ENCODE measurements at regions not wholly inside any gene's neighbourhood (a gene's known extent, or its start where the extent isn't known, plus 50 kb on each side); places are given as distances from the start of the nearest gene placed in this dataset.

DNA sequence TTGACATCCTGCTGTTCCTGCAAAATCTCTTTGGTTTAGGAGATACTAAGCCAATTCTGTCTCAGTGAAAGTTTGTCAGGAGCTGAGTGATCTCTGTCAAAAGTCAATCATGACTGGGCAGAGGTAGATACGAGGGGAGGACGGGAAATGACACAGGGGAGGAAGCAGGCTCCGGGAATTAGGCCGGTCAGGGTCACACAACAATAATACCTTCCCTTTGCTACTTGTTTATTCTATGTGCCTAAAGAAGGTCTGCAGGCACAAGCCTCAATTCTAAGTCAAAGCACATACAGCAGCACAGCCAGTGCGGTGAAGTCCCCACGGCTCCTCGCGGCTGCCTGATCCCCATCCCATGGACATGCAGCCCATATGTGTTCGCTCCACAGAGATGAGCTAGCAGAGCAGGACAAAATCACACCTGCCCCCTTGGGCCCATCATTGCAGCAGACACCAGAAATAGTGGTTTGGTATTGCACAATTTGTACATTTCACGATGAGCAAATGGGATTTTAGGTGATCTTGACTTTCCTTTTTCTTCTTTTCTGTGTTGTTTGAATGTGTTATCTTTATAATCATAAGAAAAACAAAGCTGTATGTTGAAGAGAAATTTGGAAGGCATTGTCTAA lies 141.4 kb downstream of the VAPA start:
- Histone ChIP-seq H3K9me2 (ENCODE audit: insufficient read depth) (no peaks in the 10 kb centered on the region), H3K9ac (ENCODE audit: low read length) (no peak overlapping the region), H2AFZ (ENCODE audit: low read depth, low read length, poor library complexity, severe bottlenecking) (no peak overlapping the region), H3K27me3 (ENCODE audit: insufficient read depth, low read length) (no peaks in the 10 kb centered on the region; the same call in 1 of the 2 replicates), H3K4me3 (replicated peaks in 1 of 2; ENCODE audit: low read depth in 1 of 2, low read length in 2 of 2) (no peak overlapping the region), H3K27ac (ENCODE audit: low read depth, low read length) (no peak overlapping the region), H3K36me3 (ENCODE audit: control insufficient read depth in 1 of 2, insufficient read depth in 2 of 2, low read length in 2 of 2) (no peaks in the 10 kb centered on the region), H4K20me1 (ENCODE audit: insufficient read depth) (no peaks in the 10 kb centered on the region), H3K9me3 (ENCODE audit: control insufficient read depth in 1 of 2, insufficient read depth in 1 of 2, low read depth in 1 of 2, low read length in 2 of 2) (no peaks in the 10 kb centered on the region), H3K79me2 (ENCODE audit: insufficient read depth, low read length) (no peaks in the 10 kb centered on the region), H3K4me2 (ENCODE audit: low read length) (no peak overlapping the region), H3K4me1 (ENCODE audit: control insufficient read depth in 1 of 2, insufficient read depth in 2 of 2, low read length in 2 of 2) (peaks cover 4 to 10% of the 10 kb centered on the region in 2 experiments; a peak in 2 of 4 replicates)
- intact Hi-C loops (cut with micrococcal nuclease) = no loop called here
- RAD21 ChIA-PET (ENCODE audit: low non-redundant PET in 1 of 2, low total read pairs in 2 of 2, uncharacterized antibody in 2 of 2, unreplicated experiment in 2 of 2) = no interaction called here
- POLR2A ChIA-PET = no interaction called here
- BruUV-seq (replicated peaks) = no TSS peak
- ATAC-seq (no peak), DNase-seq (ENCODE audit: low read depth, low spot score) (no peak)
- CTCF ChIA-PET = no interaction called here
- no peak for TF ChIP-seq EZH2 (IDR thresholded peaks at IDR 0.05)
- TF ChIP-seq SIN3A (IDR thresholded peaks at IDR 0.05; ENCODE audit: low read depth) = no peak
- TF ChIP-seq EGR1 (IDR thresholded peaks at IDR 0.05; ENCODE audit: low read depth) = no peak
- no peak for TF ChIP-seq ZBTB33 (IDR thresholded peaks at IDR 0.05; ENCODE audit: extremely low read depth, insufficient replicate concordance, low read length)
- no peak for TF ChIP-seq POLR2A (IDR thresholded peaks at IDR 0.05; ENCODE audit: borderline replicate concordance, extremely low read depth, insufficient read depth, insufficient read length)
- no peak for TF ChIP-seq POLR2AphosphoS5 (IDR thresholded peaks at IDR 0.05; ENCODE audit: low read depth, low read length)
- TF ChIP-seq ELF1 (IDR thresholded peaks at IDR 0.05; ENCODE audit: borderline replicate concordance, low read depth) = no peak

DNA sequence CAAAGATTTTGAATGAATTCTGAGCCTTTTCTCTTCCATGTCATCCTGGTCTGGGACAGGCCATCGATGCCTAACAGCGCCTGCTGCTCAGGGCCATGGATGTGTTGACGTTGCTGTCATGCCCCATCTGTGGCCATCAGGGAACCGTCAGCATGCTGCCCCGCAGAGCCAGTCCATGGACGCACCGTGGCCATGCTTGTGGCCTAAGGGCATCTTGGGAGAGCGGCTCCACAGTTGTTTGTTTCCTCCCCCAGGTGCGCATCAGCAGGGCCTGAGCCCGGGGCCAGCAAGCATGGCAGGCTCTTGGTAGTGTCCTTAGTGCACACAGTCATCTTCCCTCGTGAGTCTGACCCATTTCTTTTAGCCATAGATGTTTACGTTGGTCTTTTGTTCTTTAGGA lies 142.7 kb downstream of the VAPA start:
- ATAC-seq (no peak), DNase-seq (ENCODE audit: low read depth, low spot score) (no peak)
- no peak overlapping the region for H2AFZ ChIP-seq (ENCODE audit: low read depth, low read length, poor library complexity, severe bottlenecking)
- no peaks in the 10 kb centered on the region for H3K79me2 ChIP-seq (ENCODE audit: insufficient read depth, low read length)
- intact Hi-C loops (cut with micrococcal nuclease) = no loop called here
- POLR2A ChIA-PET = no interaction called here
- no peaks in the 10 kb centered on the region for H3K36me3 ChIP-seq (ENCODE audit: control insufficient read depth in 1 of 2, insufficient read depth in 2 of 2, low read length in 2 of 2)
- H3K4me2 ChIP-seq (ENCODE audit: low read length) = no peak overlapping the region
- no TSS peak for BruUV-seq (replicated peaks)
- CTCF ChIA-PET = no interaction called here
- H3K27me3 ChIP-seq (ENCODE audit: insufficient read depth, low read length) = no peaks in the 10 kb centered on the region
- H3K4me3 ChIP-seq (replicated peaks in 1 of 2; ENCODE audit: low read depth in 1 of 2, low read length in 2 of 2) = no peak overlapping the region
- H3K27ac ChIP-seq (ENCODE audit: low read depth, low read length) = no peak overlapping the region
- H3K9ac ChIP-seq (ENCODE audit: low read length) = no peak overlapping the region
- H3K9me3 ChIP-seq (ENCODE audit: control insufficient read depth in 1 of 2, insufficient read depth in 1 of 2, low read depth in 1 of 2, low read length in 2 of 2) = no peaks in the 10 kb centered on the region
- RAD21 ChIA-PET (ENCODE audit: low non-redundant PET in 1 of 2, low total read pairs in 2 of 2, uncharacterized antibody in 2 of 2, unreplicated experiment in 2 of 2) = no interaction called here
- H3K4me1 ChIP-seq (ENCODE audit: control insufficient read depth in 1 of 2, insufficient read depth in 2 of 2, low read length in 2 of 2) = peaks cover 4 to 10% of the 10 kb centered on the region in 2 experiments; a peak in 2 of 4 replicates
- TF ChIP-seq ZBTB33 (IDR thresholded peaks at IDR 0.05; ENCODE audit: extremely low read depth, insufficient replicate concordance, low read length) (no peak), CTCF (IDR thresholded peaks at IDR 0.05 in 2 of 3, conservative IDR thresholded peaks at IDR 0.05 in 1 of 3; ENCODE audit: borderline replicate concordance in 1 of 3, insufficient read depth in 1 of 3, low read depth in 2 of 3, low read length in 2 of 3) (no peak), TCF7L2 (IDR thresholded peaks at IDR 0.05; ENCODE audit: borderline replicate concordance, extremely low read depth, insufficient read depth, insufficient read length) (no peak), CBX3 (IDR thresholded peaks at IDR 0.05; ENCODE audit: low read depth) (no peak), CEBPB (IDR thresholded peaks at IDR 0.05; ENCODE audit: low read depth) (no peak)
- no peaks in the 10 kb centered on the region for H3K9me2 ChIP-seq (ENCODE audit: insufficient read depth)
- no peaks in the 10 kb centered on the region for H4K20me1 ChIP-seq (ENCODE audit: insufficient read depth)

Measured in HCT116 (cell line).